HCT116 (cell line): ENCODE measurements at regions not wholly inside any gene's neighbourhood (a gene's known extent, or its start where the extent isn't known, plus 50 kb on each side); places are given as distances from the start of the nearest gene placed in this dataset.

ENCODE experiments used
- ATAC-seq: fragments of 200-7000 bp; cut with Tn5 transposase; 2 replicates; pipeline ENCODE4 v1.9.1; 2020; ENCODE audit warnings: mild to moderate bottlenecking, moderate library complexity
- BruUV-seq: library from RNA; stranded (reverse); fragments of 400-500 nt; replicated peaks from 2 replicates; lab custom pipeline; 2021; lab: Mats Ljungman, UMichigan
- CTCF ChIA-PET: fragments of 300-600 bp; sonication (Branson Sonifier 250); formaldehyde crosslinking; loops from one replicate; lab custom pipeline; 2021; ENCODE audit warnings: antibody characterized with exemption; lab: Charles Lee
- POLR2A ChIA-PET: fragments of 300-600, 350-600 bp; sonication (Branson Sonifier 250); formaldehyde crosslinking; loops from one replicate; lab custom pipeline; 2021; ENCODE audit warnings: antibody characterized with exemption; lab: Charles Lee
- RAD21 ChIA-PET, 2 experiments: fragments of 300-600 bp; sonication (Branson Sonifier 250); formaldehyde crosslinking; loops; one replicate each; lab custom pipeline; 2023; ENCODE audit warnings: low total read pairs in 2 of 2; ENCODE audit not compliant: uncharacterized antibody in 2 of 2, unreplicated experiment in 2 of 2, low non-redundant PET in 1 of 2; lab: Charles Lee
- DNase-seq: peaks from one replicate; pipeline ENCODE4 v3.0.0-alpha.2; 2010; ENCODE audit warnings: low read depth, low spot score
- H2AFZ ChIP-seq: fragments of 200-600 bp; shearing (Covaris generic), sonication (generic); 2 replicates; pipeline ENCODE4 v1.6.1; 2017; ENCODE audit warnings: low read depth, mixed run types, mixed read lengths, antibody characterized with exemption, low read length; ENCODE audit not compliant: poor library complexity, severe bottlenecking
- H3K27ac ChIP-seq: 2 replicates; pipeline ENCODE4 v1.5.1; 2012; ENCODE audit warnings: low read depth, low read length
- H3K27me3 ChIP-seq: fragments of 200-600 bp; sonication (generic); 2 replicates; pipeline ENCODE4 v1.6.1; 2016; ENCODE audit warnings: mixed run types, low read length, mixed read lengths; ENCODE audit not compliant: insufficient read depth
- H3K36me3 ChIP-seq, 2 experiments: fragments of 200-500 bp in 1 of 2; fragments of 200-600 bp in 1 of 2; sonication (Bioruptor generic) in 1 of 2; sonication (generic) in 1 of 2; 2 replicates each; pipeline versions ENCODE4 v1.5.1 to v1.6.1; 2014 to 2016; ENCODE audit warnings: low read length in 2 of 2, inconsistent platforms in 1 of 2, mixed read lengths in 1 of 2, mixed run types in 1 of 2; ENCODE audit not compliant: insufficient read depth in 2 of 2, control insufficient read depth in 1 of 2
- H3K4me1 ChIP-seq, 2 experiments: fragments of 200-600 bp in 1 of 2; sonication (generic) in 1 of 2; 2 replicates each; pipeline versions ENCODE4 v1.5.1 to v1.6.1; 2012 to 2017; ENCODE audit warnings: low read length in 2 of 2, inconsistent platforms in 1 of 2, mild to moderate bottlenecking in 1 of 2, mixed read lengths in 1 of 2, mixed run types in 1 of 2, moderate library complexity in 1 of 2; ENCODE audit not compliant: insufficient read depth in 2 of 2, control insufficient read depth in 1 of 2
- H3K4me2 ChIP-seq: fragments of 200-600 bp; sonication (generic); 2 replicates; pipeline ENCODE4 v1.6.1; 2017; ENCODE audit warnings: mixed run types, low read length, mixed read lengths
- H3K4me3 ChIP-seq, 2 experiments: fragments of 200-600 bp in 1 of 2; sonication (generic) in 1 of 2; replicated peaks in 1 of 2; 2 replicates each; pipeline ENCODE4 v1.5.1; 2011 to 2016; ENCODE audit warnings: low read length in 2 of 2, control low read depth in 1 of 2, low read depth in 1 of 2, mild to moderate bottlenecking in 1 of 2, mixed read lengths in 1 of 2, mixed run types in 1 of 2
- H3K79me2 ChIP-seq: fragments of 200-600 bp; sonication (generic); 2 replicates; pipeline ENCODE4 v1.6.1; 2017; ENCODE audit warnings: mild to moderate bottlenecking, mixed run types, low read length, moderate library complexity, mixed read lengths; ENCODE audit not compliant: insufficient read depth
- H3K9ac ChIP-seq: fragments of 200-600 bp; sonication (generic); 2 replicates; pipeline ENCODE4 v1.6.1; 2016; ENCODE audit warnings: low read length, mixed read lengths
- H3K9me2 ChIP-seq: fragments of 200-600 bp; sonication (generic), shearing (Covaris generic); 2 replicates; pipeline ENCODE4 v1.6.1; 2017; ENCODE audit warnings: mixed run types, mild to moderate bottlenecking, moderate library complexity; ENCODE audit not compliant: insufficient read depth
- H3K9me3 ChIP-seq, 2 experiments: fragments of 200-500 bp in 1 of 2; fragments of 200-600 bp in 1 of 2; sonication (Bioruptor generic) in 1 of 2; sonication (generic) in 1 of 2; 2 replicates each; pipeline ENCODE4 v1.6.1; 2014 to 2017; ENCODE audit warnings: low read length in 2 of 2, mixed read lengths in 2 of 2, inconsistent platforms in 1 of 2, low read depth in 1 of 2, mild to moderate bottlenecking in 1 of 2, mixed run types in 1 of 2, moderate library complexity in 1 of 2; ENCODE audit not compliant: control insufficient read depth in 1 of 2, insufficient read depth in 1 of 2
- H4K20me1 ChIP-seq: fragments of 200-600 bp; sonication (generic), shearing (Covaris generic); 2 replicates; pipeline ENCODE4 v1.6.1; 2017; ENCODE audit warnings: mixed run types, mild to moderate bottlenecking, moderate library complexity; ENCODE audit not compliant: insufficient read depth
- CBX3 ChIP-seq: IDR thresholded peaks from 2 replicates; pipeline ENCODE4 v1.6.1; 2012; ENCODE audit warnings: low read depth
- EGR1 ChIP-seq: IDR thresholded peaks from 2 replicates; pipeline ENCODE4 v1.6.1; 2012; ENCODE audit warnings: low read depth
- FOSL1 ChIP-seq: IDR thresholded peaks from 2 replicates; pipeline ENCODE4 v1.6.1; 2012; ENCODE audit warnings: low read depth
- JUND ChIP-seq: IDR thresholded peaks from 2 replicates; pipeline ENCODE4 v1.6.1; 2012
- MAX ChIP-seq: IDR thresholded peaks from 2 replicates; pipeline ENCODE4 v1.6.1; 2012
- POLR2AphosphoS5 ChIP-seq: IDR thresholded peaks from 2 replicates; pipeline ENCODE4 v1.6.1; 2011; ENCODE audit warnings: mild to moderate bottlenecking, low read depth, low read length, moderate library complexity
- RAD21 ChIP-seq: IDR thresholded peaks from 2 replicates; pipeline ENCODE4 v1.6.1; 2012; ENCODE audit warnings: low read depth, mild to moderate bottlenecking
- REST ChIP-seq: IDR thresholded peaks from 2 replicates; pipeline ENCODE4 v1.6.1; 2012; ENCODE audit warnings: low read depth
- SIN3A ChIP-seq: IDR thresholded peaks from 2 replicates; pipeline ENCODE4 v1.6.1; 2012; ENCODE audit warnings: low read depth
- SP1 ChIP-seq: IDR thresholded peaks from 2 replicates; pipeline ENCODE4 v1.6.1; 2012; ENCODE audit warnings: low read depth
- YY1 ChIP-seq: IDR thresholded peaks from 2 replicates; pipeline ENCODE4 v1.6.1; 2011; ENCODE audit warnings: low read length, low read depth, moderate library complexity, mild to moderate bottlenecking; ENCODE audit not compliant: insufficient replicate concordance; ENCODE audit errors: extremely low read depth
- ZBTB33 ChIP-seq: IDR thresholded peaks from 2 replicates; pipeline ENCODE4 v1.6.1; 2011; ENCODE audit warnings: mild to moderate bottlenecking, low read length, moderate library complexity; ENCODE audit not compliant: insufficient replicate concordance; ENCODE audit errors: extremely low read depth
- intact Hi-C: fragments of 100-400 bp; cut with micrococcal nuclease; formaldehyde crosslinking; loops from 2 replicates; pipeline ENCODE4 v1.10.0; 2022

- H3K79me2 ChIP-seq: no peaks in the 10 kb centered on the region
- no peaks in the 10 kb centered on the region for H3K9me3 ChIP-seq
- H2AFZ ChIP-seq: no peak overlapping the region
- RAD21 ChIA-PET: no interaction called here
- CTCF ChIA-PET: no interaction called here
- 0 out of 2 replicates have a peak, but pooled peaks cover 5% of the 10 kb centered on the region for H3K27me3 ChIP-seq
- TF ChIP-seq JUND (no peak), YY1 (no peak), MAX (no peak), REST (no peak), EGR1 (no peak), CBX3 (no peak), FOSL1 (no peak), ZBTB33 (no peak), SIN3A (no peak), SP1 (no peak), POLR2AphosphoS5 (no peak), RAD21 (no peak)
- ATAC-seq (no peak), DNase-seq (no peak)
- H3K9me2 ChIP-seq: no peaks in the 10 kb centered on the region
- POLR2A ChIA-PET: no interaction called here
- no peak overlapping the region for H3K27ac ChIP-seq
- BruUV-seq: no TSS peak
- no peak overlapping the region for H3K4me2 ChIP-seq
- no peak overlapping the region for H3K9ac ChIP-seq
- no peaks in the 10 kb centered on the region for H4K20me1 ChIP-seq
- no peaks in the 10 kb centered on the region for H3K4me1 ChIP-seq
- intact Hi-C loops: no loop called here
- H3K36me3 ChIP-seq: no peaks in the 10 kb centered on the region
- no peak overlapping the region for H3K4me3 ChIP-seq
Observed at GRCh38 chr2:238509903-238510302, 83.2 kb downstream of the ASB1 start.
